Prostate gland (tissue), 2 donors: ENCODE measurements at regions not wholly inside any gene's neighbourhood (a gene's known extent, or its start where the extent isn't known, plus 50 kb on each side); places are given as distances from the start of the nearest gene placed in this dataset.

ENCODE experiments used
- POLR2A ChIP-seq: fragments of 450-650 bp; IDR thresholded peaks from one replicate; pipeline ENCODE4 v1.6.1; 2016; ENCODE audit warnings: antibody characterized with exemption, mild to moderate bottlenecking
- POLR2AphosphoS5 ChIP-seq: sonication (generic); formaldehyde crosslinking; IDR thresholded peaks from one replicate; pipeline ENCODE4 v1.6.1; 2017; ENCODE audit warnings: antibody characterized with exemption
- TF ChIP-seq, protein P1 (sequence below), 4 experiments: fragments of 200-600 bp in 2 of 4; fragments of 450-650 bp in 2 of 4; sonication (generic) in 2 of 4; IDR thresholded peaks; 1 replicate in 3 of 4; 2 replicates in 1 of 4; pipeline ENCODE4 v1.5.1; 2016 to 2019; ENCODE audit warnings: antibody characterized with exemption in 4 of 4, mild to moderate bottlenecking in 2 of 4, moderate library complexity in 2 of 4

GRCh38 chr16:65254144-65254543 lies 132.3 kb upstream of the CDH11 start:
- TF ChIP-seq, protein P1, sequence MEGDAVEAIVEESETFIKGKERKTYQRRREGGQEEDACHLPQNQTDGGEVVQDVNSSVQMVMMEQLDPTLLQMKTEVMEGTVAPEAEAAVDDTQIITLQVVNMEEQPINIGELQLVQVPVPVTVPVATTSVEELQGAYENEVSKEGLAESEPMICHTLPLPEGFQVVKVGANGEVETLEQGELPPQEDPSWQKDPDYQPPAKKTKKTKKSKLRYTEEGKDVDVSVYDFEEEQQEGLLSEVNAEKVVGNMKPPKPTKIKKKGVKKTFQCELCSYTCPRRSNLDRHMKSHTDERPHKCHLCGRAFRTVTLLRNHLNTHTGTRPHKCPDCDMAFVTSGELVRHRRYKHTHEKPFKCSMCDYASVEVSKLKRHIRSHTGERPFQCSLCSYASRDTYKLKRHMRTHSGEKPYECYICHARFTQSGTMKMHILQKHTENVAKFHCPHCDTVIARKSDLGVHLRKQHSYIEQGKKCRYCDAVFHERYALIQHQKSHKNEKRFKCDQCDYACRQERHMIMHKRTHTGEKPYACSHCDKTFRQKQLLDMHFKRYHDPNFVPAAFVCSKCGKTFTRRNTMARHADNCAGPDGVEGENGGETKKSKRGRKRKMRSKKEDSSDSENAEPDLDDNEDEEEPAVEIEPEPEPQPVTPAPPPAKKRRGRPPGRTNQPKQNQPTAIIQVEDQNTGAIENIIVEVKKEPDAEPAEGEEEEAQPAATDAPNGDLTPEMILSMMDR (IDR thresholded peaks at IDR 0.05): no peak
- no peak for TF ChIP-seq POLR2AphosphoS5
- TF ChIP-seq POLR2A: no peak
